OCI-LY7 (cell line): ENCODE measurements at regions not wholly inside any gene's neighbourhood (a gene's known extent, or its start where the extent isn't known, plus 50 kb on each side); places are given as distances from the start of the nearest gene placed in this dataset.

Source experiments
- BruUV-seq: library from RNA; stranded (reverse); fragments of 400-500 nt; replicated peaks from 2 replicates; lab custom pipeline; 2021; lab: Mats Ljungman, UMichigan
- CTCF ChIA-PET: fragments of 300-600 bp; sonication (Branson Sonifier 250); formaldehyde crosslinking; loops from one replicate; lab custom pipeline; 2022; ENCODE audit warnings: antibody characterized with exemption; ENCODE audit not compliant: unreplicated experiment; lab: Charles Lee
- POLR2A ChIA-PET: fragments of 300-600 bp; sonication (Branson Sonifier 250); formaldehyde crosslinking; loops from one replicate; lab custom pipeline; 2022; ENCODE audit warnings: antibody characterized with exemption; lab: Charles Lee
- DNase-seq: peaks from one replicate; pipeline ENCODE4 v3.0.0-alpha.2; 2015; ENCODE audit warnings: low spot score
- H2AFZ ChIP-seq: fragments of 200-600 bp; sonication (generic), shearing (Covaris generic); 2 replicates; pipeline ENCODE4 v1.6.1; 2014; ENCODE audit warnings: mild to moderate bottlenecking, antibody characterized with exemption, low read length, moderate library complexity
- H3K27ac ChIP-seq: fragments of 200-600 bp; sonication (generic); 2 replicates; pipeline ENCODE4 v1.5.1; 2014; ENCODE audit warnings: mixed run types, low read depth, mild to moderate bottlenecking, moderate library complexity, low read length, inconsistent platforms; ENCODE audit not compliant: poor library complexity, severe bottlenecking
- H3K36me3 ChIP-seq: fragments of 200-600 bp; sonication (generic); 2 replicates; pipeline ENCODE4 v1.6.1; 2014; ENCODE audit warnings: mild to moderate bottlenecking, antibody characterized with exemption, low read length, moderate library complexity, mixed read lengths; ENCODE audit not compliant: insufficient read depth
- H3K4me1 ChIP-seq: fragments of 200-600 bp; sonication (generic); 2 replicates; pipeline ENCODE4 v1.5.1; 2014; ENCODE audit warnings: mild to moderate bottlenecking, low read length; ENCODE audit not compliant: insufficient read depth, poor library complexity, severe bottlenecking
- H3K4me2 ChIP-seq: fragments of 200-600 bp; sonication (generic); 2 replicates; pipeline ENCODE4 v1.6.1; 2014; ENCODE audit warnings: mild to moderate bottlenecking, low read length
- H3K4me3 ChIP-seq: fragments of 200-600 bp; sonication (generic); 2 replicates; pipeline ENCODE4 v1.5.1; 2014; ENCODE audit warnings: mild to moderate bottlenecking, low read depth, low read length; ENCODE audit not compliant: poor library complexity, severe bottlenecking
- H3K79me2 ChIP-seq: fragments of 200-600 bp; sonication (generic); 2 replicates; pipeline ENCODE4 v1.6.1; 2016; ENCODE audit warnings: low read depth, mild to moderate bottlenecking, low read length, moderate library complexity, mixed read lengths; ENCODE audit not compliant: insufficient read depth
- H3K9me2 ChIP-seq: fragments of 200-600 bp; sonication (generic); 2 replicates; pipeline ENCODE4 v1.6.1; 2016; ENCODE audit warnings: mild to moderate bottlenecking, low read length, mixed read lengths; ENCODE audit not compliant: insufficient read depth
- H3K9me3 ChIP-seq: fragments of 200-600 bp; sonication (generic); 2 replicates; pipeline ENCODE4 v1.6.1; 2014; ENCODE audit warnings: mild to moderate bottlenecking, mixed run types, low read length, mixed read lengths
- H4K20me1 ChIP-seq: fragments of 200-600 bp; sonication (generic); 2 replicates; pipeline ENCODE4 v1.6.1; 2014; ENCODE audit warnings: mild to moderate bottlenecking, antibody characterized with exemption, low read length, moderate library complexity, mixed read lengths; ENCODE audit not compliant: insufficient read depth
- EZH2phosphoT487 ChIP-seq: fragments of 200-600 bp; sonication (generic); IDR thresholded peaks from 2 replicates; pipeline ENCODE4 v1.6.1; 2018; ENCODE audit warnings: low read depth, borderline replicate concordance, mild to moderate bottlenecking, mixed run types, antibody characterized with exemption, low read length, moderate library complexity, mixed read lengths
- intact Hi-C: fragments of 100-400 bp; cut with micrococcal nuclease; formaldehyde crosslinking; loops from one replicate; pipeline ENCODE4 v1.10.0; 2022; ENCODE audit not compliant: unreplicated experiment
- TF ChIP-seq, protein P1 (sequence below): fragments of 200-600 bp; sonication (generic); conservative IDR thresholded peaks from 2 replicates; pipeline ENCODE4 v1.5.1; 2014; ENCODE audit warnings: mild to moderate bottlenecking, antibody characterized with exemption, low read length, moderate library complexity, mixed read lengths

DNA sequence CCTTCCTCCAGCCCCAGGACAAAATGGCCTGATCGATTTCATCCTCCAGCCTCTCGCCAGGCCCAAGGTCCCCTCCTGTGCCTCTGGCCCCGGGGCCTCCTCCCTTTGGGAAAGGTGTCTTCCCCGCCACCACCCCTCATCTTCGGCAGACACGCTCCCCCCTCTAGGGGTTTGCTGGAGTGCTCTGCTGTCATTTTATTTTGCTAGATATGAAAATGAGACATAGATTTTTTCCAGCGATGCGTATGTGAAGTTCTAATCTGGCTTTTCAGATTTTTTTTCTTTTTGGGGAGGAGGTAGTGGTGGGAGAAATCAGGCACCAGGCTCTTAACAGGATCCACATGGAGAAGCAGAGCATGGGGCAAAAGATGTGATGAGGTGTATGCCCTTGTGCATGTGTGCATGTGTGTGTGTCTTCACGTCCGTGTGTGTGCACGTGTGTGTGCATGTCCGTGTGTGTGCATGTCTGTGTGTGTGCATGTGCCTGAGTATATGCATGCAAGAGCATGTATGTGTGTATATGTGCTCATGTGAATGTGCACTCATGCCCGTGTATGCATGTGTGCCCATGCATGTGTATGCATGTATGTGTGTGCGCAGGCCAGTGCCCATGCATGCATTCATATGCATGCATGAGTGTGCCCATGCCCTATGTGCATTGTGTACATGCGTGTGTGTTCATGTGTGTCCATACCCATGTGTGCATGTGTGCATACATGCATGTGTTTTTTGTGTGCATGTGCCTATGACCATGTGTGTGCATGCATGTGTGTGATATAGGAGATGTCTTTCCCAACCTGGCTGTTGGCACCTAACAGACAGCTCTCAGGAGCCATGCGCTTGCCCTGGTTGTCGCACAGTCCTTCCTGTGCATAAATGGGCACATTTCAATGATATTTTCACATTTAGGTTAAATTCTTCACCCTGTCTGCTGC is 203.0 kb downstream of the RBM19 start:
- CTCF ChIA-PET, result no interaction called here
- BruUV-seq, result no TSS peak
- no peak overlapping the region for H2AFZ ChIP-seq

DNA sequence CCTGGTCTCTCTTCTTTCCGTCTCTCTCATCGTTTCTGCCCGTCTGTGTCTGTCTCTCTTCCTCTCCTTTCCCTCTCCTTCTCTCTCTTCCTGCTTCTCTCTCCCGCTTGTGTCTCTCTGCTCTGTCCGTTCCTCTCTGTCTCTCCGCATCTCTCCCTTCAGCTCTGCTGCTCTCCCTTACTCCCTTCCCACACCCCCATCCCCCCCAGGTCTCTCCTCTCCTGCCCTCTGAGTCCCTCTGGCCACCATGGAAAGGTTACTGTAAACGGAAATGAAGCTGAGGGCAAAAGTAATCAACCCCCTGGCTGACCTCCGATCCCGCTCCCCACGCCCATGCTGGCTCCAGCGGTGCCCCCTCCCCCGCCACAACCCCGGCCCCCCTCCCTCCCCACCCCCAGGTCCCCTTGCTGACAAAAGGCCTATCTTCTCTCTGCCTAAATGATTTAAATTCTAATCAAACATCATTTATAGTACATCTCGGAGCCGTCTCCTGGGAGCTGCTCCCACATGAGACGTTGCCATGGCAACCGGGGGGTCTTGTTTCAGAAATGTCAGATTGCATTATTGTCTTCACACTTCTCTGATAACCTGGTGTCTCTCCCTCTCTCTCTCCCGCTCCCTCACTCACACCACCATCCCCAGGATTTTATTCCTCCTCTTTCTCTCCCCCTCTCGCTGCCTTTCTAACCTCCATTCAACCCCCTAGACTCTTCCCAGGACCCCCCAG is 203.8 kb downstream of the RBM19 start:
- CTCF ChIA-PET, result no interaction called here

More for the DNA sequence above, 203.0 kb downstream of the RBM19 start:
- Histone ChIP-seq H3K79me2 (no peaks in the 10 kb centered on the region), H3K4me3 (no peak overlapping the region), H3K27ac (no peak overlapping the region), H3K4me2 (no peak overlapping the region), H4K20me1 (no peaks in the 10 kb centered on the region), H3K9me2 (no peaks in the 10 kb centered on the region), H3K36me3 (no peaks in the 10 kb centered on the region), H3K4me1 (no peaks in the 10 kb centered on the region), H3K9me3 (no peaks in the 10 kb centered on the region)
- POLR2A ChIA-PET, result no interaction called here
- intact Hi-C loops, result no loop called here
- DNase-seq, result no peak
- no peak for TF ChIP-seq EZH2phosphoT487
- TF ChIP-seq, protein P1, sequence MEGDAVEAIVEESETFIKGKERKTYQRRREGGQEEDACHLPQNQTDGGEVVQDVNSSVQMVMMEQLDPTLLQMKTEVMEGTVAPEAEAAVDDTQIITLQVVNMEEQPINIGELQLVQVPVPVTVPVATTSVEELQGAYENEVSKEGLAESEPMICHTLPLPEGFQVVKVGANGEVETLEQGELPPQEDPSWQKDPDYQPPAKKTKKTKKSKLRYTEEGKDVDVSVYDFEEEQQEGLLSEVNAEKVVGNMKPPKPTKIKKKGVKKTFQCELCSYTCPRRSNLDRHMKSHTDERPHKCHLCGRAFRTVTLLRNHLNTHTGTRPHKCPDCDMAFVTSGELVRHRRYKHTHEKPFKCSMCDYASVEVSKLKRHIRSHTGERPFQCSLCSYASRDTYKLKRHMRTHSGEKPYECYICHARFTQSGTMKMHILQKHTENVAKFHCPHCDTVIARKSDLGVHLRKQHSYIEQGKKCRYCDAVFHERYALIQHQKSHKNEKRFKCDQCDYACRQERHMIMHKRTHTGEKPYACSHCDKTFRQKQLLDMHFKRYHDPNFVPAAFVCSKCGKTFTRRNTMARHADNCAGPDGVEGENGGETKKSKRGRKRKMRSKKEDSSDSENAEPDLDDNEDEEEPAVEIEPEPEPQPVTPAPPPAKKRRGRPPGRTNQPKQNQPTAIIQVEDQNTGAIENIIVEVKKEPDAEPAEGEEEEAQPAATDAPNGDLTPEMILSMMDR, result no peak

More for the DNA sequence above, 203.8 kb downstream of the RBM19 start:
- H2AFZ ChIP-seq, result no peak overlapping the region
- no TSS peak for BruUV-seq
- intact Hi-C loops, result no loop called here
- no peak overlapping the region for H3K4me2 ChIP-seq
- TF ChIP-seq, protein P1, result no peak
- TF ChIP-seq EZH2phosphoT487, result no peak
- H4K20me1 ChIP-seq, result no peaks in the 10 kb centered on the region
- no peak overlapping the region for H3K27ac ChIP-seq
- H3K4me3 ChIP-seq, result no peak overlapping the region
- no peaks in the 10 kb centered on the region for H3K79me2 ChIP-seq
- DNase-seq, result no peak
- POLR2A ChIA-PET, result no interaction called here
- no peaks in the 10 kb centered on the region for H3K9me3 ChIP-seq
- H3K36me3 ChIP-seq, result no peaks in the 10 kb centered on the region
- H3K9me2 ChIP-seq, result no peaks in the 10 kb centered on the region
- no peaks in the 10 kb centered on the region for H3K4me1 ChIP-seq
